ENCODE measurements at regions not wholly inside any gene's neighbourhood (a gene's known extent, or its start where the extent isn't known, plus 50 kb on each side); places are given as distances from the start of the nearest gene placed in this dataset.

- TF ChIP-seq SALL1 (CRISPR knock-in tag; IDR thresholded peaks at IDR 0.05) (peak; percentile 35; the same call in 1 of the 2 replicates), ZNF780A (CRISPR knock-in tag; IDR thresholded peaks at IDR 0.05) (no peak), MAFK (conservative IDR thresholded peaks at IDR 0.05 in 1 of 2, IDR thresholded peaks at IDR 0.05 in 1 of 2; ENCODE audit: low read length in 2 of 2) (no peak), SPEN (CRISPR knock-in tag; IDR thresholded peaks at IDR 0.05; ENCODE audit: low read depth) (no peak), ZNF776 (CRISPR knock-in tag; IDR thresholded peaks at IDR 0.05) (no peak), ZNF644 (CRISPR knock-in tag; IDR thresholded peaks at IDR 0.05; ENCODE audit: low read depth) (peak; percentile 91), TGIF2 (CRISPR knock-in tag; IDR thresholded peaks at IDR 0.05) (no peak), ZNF256 (CRISPR knock-in tag; conservative IDR thresholded peaks at IDR 0.05) (no peak), CREBL2 (CRISPR knock-in tag; IDR thresholded peaks at IDR 0.05; ENCODE audit: borderline replicate concordance) (no peak), MLX (CRISPR knock-in tag; IDR thresholded peaks at IDR 0.05) (no peak), PTBP1 (IDR thresholded peaks at IDR 0.05; ENCODE audit: low read depth, low read length, poor library complexity, severe bottlenecking) (no peak), PPARG (CRISPR knock-in tag; conservative IDR thresholded peaks at IDR 0.05) (no peak), PAXIP1 (CRISPR knock-in tag; conservative IDR thresholded peaks at IDR 0.05) (peak; percentile 50; the same call in 1 of the 2 replicates), SP2 (CRISPR knock-in tag; IDR thresholded peaks at IDR 0.05) (no peak), ZNF766 (CRISPR knock-in tag; IDR thresholded peaks at IDR 0.05; ENCODE audit: borderline replicate concordance) (no peak), KDM3A (CRISPR knock-in tag; IDR thresholded peaks at IDR 0.05; ENCODE audit: low read depth) (no peak), SOX5 (CRISPR knock-in tag; IDR thresholded peaks at IDR 0.05; ENCODE audit: borderline replicate concordance) (0 out of 2 replicates have a peak, but pooled peaks have one; percentile 21), LCORL (IDR thresholded peaks at IDR 0.05) (peak; percentile 69; the same call in 1 of the 2 replicates), LCORL (CRISPR knock-in tag; IDR thresholded peaks at IDR 0.05) (no peak; the same call in 1 of the 2 replicates), CCAR2 (optimal IDR thresholded peaks at IDR 0.05; ENCODE audit: low read depth, low read length) (no peak), JUNB (CRISPR knock-in tag; IDR thresholded peaks at IDR 0.05; ENCODE audit: borderline replicate concordance) (no peak), ELF3 (CRISPR knock-in tag; IDR thresholded peaks at IDR 0.05) (peak; percentile 24; the same call in 1 of the 2 replicates), ZNF331 (CRISPR knock-in tag; IDR thresholded peaks at IDR 0.05) (peak; percentile 56; the same call in 1 of the 2 replicates)
- TF ChIP-seq, protein P1, sequence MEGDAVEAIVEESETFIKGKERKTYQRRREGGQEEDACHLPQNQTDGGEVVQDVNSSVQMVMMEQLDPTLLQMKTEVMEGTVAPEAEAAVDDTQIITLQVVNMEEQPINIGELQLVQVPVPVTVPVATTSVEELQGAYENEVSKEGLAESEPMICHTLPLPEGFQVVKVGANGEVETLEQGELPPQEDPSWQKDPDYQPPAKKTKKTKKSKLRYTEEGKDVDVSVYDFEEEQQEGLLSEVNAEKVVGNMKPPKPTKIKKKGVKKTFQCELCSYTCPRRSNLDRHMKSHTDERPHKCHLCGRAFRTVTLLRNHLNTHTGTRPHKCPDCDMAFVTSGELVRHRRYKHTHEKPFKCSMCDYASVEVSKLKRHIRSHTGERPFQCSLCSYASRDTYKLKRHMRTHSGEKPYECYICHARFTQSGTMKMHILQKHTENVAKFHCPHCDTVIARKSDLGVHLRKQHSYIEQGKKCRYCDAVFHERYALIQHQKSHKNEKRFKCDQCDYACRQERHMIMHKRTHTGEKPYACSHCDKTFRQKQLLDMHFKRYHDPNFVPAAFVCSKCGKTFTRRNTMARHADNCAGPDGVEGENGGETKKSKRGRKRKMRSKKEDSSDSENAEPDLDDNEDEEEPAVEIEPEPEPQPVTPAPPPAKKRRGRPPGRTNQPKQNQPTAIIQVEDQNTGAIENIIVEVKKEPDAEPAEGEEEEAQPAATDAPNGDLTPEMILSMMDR (CRISPR knock-in tag; IDR thresholded peaks at IDR 0.05), result no peak
- TF ChIP-seq, protein P2, sequence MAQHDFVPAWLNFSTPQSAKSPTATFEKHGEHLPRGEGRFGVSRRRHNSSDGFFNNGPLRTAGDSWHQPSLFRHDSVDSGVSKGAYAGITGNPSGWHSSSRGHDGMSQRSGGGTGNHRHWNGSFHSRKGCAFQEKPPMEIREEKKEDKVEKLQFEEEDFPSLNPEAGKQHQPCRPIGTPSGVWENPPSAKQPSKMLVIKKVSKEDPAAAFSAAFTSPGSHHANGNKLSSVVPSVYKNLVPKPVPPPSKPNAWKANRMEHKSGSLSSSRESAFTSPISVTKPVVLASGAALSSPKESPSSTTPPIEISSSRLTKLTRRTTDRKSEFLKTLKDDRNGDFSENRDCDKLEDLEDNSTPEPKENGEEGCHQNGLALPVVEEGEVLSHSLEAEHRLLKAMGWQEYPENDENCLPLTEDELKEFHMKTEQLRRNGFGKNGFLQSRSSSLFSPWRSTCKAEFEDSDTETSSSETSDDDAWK (CRISPR knock-in tag; IDR thresholded peaks at IDR 0.05), result no peak
Observed at GRCh38 chr1:14535619-14536355, 62.7 kb upstream of the KAZN start (continued).
